Stimulated activated CD4-positive, alpha-beta T cell treated with anti-CD3 and anti-CD28 coated beads, Interleukin-2, amount 100 ng/mL, for 4 hours (primary cell): ENCODE measurements at regions not wholly inside any gene's neighbourhood (a gene's known extent, or its start where the extent isn't known, plus 50 kb on each side); places are given as distances from the start of the nearest gene placed in this dataset.
"Not testable (repeated sequence)": the region's sequence is repeated elsewhere in the genome, so short reads cannot be mapped to it uniquely, and the experiment has no call there.

ENCODE experiments used
- DNase-seq: peaks from one replicate; pipeline ENCODE4 v3.0.0-alpha.2; 2020; ENCODE audit warnings: low read depth

DNA sequence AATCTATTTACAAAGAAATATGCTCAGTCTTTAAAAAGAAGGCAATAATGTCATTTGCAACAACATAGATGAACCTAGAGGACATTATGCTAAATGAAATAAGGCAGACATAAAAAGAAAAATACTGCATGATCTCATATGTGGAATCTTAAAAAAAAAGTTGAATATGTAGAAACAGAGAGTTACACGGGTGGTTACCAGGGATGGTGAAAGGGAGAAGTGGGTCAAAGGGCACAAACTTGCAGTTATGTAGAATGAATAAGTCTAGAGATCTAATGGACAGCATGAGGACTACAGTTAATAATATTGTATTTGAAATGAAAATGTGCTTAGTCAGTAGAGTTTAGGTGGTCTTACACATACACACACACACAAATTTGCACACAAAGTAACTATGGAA, 88.2 kb upstream of the CCDC71L start:
- DNase-seq: no peak

GRCh38 chr7:106750773-106751172, 89.8 kb upstream of the CCDC71L start:
- DNase-seq: no peak

DNA sequence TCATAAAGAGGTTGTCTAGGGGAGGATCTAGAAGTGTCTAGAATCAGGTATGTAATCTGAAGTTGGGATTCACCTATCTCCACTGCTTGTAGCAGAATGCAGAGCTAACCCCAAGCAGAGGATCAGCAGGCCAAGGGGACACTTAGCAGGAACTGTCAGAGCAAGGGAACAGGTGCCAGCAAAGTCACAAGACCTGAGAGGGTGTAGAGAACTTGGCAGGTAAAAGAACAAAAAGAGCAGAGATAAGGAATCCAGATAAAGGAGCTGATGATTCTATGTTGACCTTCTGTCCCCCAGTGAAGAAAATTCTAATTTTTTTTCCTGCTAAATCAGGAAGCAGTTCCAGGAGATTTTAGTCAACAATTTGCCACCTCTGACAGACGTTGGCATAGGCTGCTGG, 91.4 kb upstream of the CCDC71L start:
- no peak for DNase-seq

- not testable (repeated sequence) for DNase-seq
These were observed 94.1 kb upstream of the CCDC71L start for GRCh38 chr7:106755024-106755423.

DNA sequence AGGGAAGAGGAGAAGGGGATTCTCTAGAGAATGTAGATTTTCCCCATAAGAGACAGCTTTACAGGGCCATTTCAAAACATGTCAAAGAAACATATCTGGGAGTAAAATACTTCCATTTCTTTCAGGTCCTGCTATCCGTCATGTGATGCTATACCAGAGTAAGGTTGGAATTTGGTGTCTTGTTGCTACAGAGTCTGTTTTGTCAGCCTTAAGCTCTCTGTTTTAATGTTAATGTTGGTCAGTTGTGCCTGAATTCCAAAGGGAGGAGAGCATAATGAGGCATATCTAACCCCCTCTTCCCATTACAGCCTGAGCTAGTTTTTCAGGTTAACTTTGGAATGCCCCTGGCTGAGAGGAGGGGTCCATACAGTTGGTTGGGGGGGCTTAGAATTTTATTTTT, 94.7 kb upstream of the CCDC71L start:
- no peak for DNase-seq

DNA sequence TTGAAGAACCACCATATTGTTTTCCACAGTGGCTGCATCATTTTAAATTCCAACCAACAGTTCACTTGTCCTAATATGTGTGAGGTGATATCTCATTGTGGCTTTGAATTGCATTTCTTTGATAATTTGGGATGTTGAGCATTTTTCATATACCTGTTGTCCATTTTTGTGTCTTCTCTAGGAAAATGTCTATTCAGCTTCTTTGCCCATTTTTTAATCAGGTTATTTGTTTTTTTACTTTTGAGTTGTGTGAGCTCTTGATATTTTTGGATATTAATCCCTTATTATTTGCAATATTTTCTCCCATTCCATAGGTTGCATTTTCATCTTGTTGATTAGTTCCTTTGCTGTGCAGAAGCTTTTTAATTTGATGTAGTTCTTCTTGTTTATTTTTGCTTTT, 95.1 kb upstream of the CCDC71L start:
- no peak for DNase-seq

GRCh38 chr7:106756884-106757283, 95.9 kb upstream of the CCDC71L start:
- no peak for DNase-seq

DNA sequence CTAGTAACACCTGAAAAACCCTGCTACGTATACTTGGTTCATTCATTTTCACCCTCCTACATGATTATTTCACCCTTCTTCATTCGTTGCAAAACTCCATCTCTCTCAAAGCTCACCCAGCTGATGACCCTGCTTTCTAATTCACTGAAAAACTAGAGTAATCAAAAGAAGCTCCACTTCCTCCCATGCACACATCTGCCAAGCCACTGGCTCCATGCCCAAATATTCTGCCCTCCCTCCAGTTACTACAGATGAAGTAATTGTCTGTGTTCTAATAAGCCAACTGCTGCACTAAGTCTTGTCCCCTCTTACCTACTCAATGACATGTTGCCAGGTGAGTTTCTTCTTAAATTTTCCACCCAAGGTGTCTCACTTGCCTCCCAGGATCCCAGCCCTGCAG, 96.9 kb upstream of the CCDC71L start:
- no peak for DNase-seq

GRCh38 chr7:106762845-106763244, 101.9 kb upstream of the CCDC71L start:
- DNase-seq: not testable (repeated sequence)

GRCh38 chr7:106763717-106764116, 101.4 kb upstream of the PIK3CG start:
- no peak for DNase-seq

GRCh38 chr7:106765727-106766355, 99.2 kb upstream of the PIK3CG start:
- no peak for DNase-seq

- no peak for DNase-seq
These were observed 98.5 kb upstream of the PIK3CG start for GRCh38 chr7:106766551-106766950.

DNA sequence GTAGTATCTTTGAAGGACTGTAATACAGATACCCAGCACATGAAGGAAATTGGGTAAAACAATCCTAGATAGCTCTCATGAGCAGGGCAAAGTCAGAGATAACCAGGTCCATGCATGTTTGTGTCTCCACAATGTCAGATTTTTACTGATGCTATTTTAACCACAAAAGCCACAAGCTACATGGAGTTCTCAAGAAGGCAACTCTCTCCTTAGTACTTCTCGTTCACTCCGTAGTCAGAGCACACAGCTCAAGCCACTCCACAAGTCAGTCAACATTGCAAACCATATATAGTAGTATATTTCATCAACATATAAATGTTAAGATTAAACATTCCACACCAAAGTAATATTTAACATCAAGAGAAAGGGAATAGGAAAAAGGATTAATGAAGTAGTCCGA, 98.0 kb upstream of the PIK3CG start:
- DNase-seq: no peak

DNA sequence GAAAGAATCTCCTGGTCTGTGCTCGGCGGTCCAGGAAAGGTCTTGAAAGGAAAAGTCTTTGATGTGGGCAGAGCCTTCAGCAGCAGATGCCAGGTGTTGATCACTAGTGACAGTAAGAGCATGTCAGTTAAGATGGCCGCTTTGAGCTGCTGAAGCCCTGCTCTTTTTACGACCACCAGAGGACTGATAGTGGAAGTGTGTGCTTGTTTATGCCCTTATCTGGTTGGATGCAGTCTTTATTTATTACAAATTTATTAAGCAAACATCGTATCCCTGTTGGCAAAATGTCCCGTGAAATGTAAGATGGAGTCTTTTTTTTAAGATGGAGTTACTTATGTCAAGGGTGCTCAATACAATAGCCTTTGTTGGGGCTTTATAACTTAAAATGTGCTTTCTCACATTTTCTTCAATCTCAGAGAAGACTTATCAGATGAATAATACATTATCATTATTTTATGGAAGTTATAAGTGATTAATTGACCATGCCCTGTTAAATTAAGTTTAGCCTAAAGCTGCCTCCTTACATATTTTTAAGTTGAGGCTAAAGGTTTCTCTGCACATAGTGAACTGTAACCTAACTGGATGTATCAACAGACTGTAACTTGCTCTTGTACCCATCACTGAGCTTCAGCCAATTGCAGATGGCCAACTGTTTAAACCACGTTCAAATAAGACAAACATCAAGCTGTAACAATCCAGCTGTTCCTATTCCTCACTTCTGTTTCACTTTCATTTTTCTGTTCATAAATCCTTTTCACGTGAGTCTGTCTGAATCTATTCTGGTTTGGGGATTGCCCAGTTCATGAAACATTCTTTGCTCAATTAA, 97.4 kb upstream of the PIK3CG start:
- no peak for DNase-seq

- DNase-seq: no peak
These were observed 96.7 kb upstream of the PIK3CG start for GRCh38 chr7:106768324-106768751.

GRCh38 chr7:106770191-106770590, 94.9 kb upstream of the PIK3CG start:
- no peak for DNase-seq

DNA sequence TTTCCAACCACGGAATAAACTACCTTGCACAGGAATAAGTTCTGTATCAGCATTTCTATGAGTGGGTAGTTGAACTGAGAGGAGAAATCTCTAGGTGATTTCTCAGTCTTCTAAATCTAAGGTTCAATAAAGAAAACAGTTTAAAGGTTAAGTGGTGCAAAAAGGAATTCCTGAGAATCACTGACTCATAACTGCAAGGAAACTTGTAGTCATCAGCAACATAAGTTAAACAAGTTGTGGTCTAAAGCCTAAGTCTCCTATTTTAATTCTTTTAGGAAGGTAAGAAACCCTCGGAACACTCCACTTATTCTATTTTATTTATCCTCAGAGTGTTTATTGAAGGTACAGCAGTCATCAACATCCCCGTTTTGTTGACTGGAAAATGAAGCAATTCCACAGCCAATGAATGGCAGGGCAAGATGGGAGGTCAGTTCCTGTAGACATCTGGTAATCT, 92.4 kb upstream of the PIK3CG start:
- no peak for DNase-seq

GRCh38 chr7:106773228-106773627, 91.9 kb upstream of the PIK3CG start:
- no peak for DNase-seq

GRCh38 chr7:106773721-106774120, 91.4 kb upstream of the PIK3CG start:
- DNase-seq: no peak

GRCh38 chr7:106774213-106774767, 90.8 kb upstream of the PIK3CG start:
- no peak for DNase-seq

- peak; percentile 16 for DNase-seq
These were observed 90.1 kb upstream of the PIK3CG start for GRCh38 chr7:106774768-106775551.

DNA sequence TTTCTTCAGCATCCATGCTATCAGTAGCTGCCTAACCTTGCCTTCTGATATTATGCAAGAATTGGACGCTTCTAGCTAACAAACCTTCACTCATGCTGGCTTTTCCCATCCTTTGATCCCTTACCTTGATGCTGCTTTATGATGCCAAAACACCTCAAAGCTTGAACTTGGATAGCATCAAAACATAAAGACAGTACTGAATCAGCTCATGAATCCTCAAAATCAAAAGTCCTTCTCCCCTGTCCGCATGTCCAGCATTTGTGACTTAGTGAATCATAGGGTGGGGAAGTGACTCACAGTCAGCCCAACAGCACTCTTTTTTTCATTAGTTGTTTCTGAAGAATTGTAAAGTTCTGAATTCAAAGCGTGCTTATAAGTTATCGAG, 89.5 kb upstream of the PIK3CG start:
- DNase-seq: no peak
